GM21367 (cell line): ENCODE measurements at regions not wholly inside any gene's neighbourhood (a gene's known extent, or its start where the extent isn't known, plus 50 kb on each side); places are given as distances from the start of the nearest gene placed in this dataset.

ENCODE experiments used
- ATAC-seq: cut with Tn5 transposase; IDR thresholded peaks from one replicate; pipeline ENCODE4 v1.9.1; 2021; ENCODE audit not compliant: unreplicated experiment

- no peak for ATAC-seq
Measured at GRCh38 chr3:193754719-193755118, 161.7 kb downstream of the OPA1 start.

- ATAC-seq = no peak
Measured at GRCh38 chr3:193756536-193756935, 163.5 kb downstream of the OPA1 start.

- no peak for ATAC-seq
Measured at GRCh38 chr3:193757457-193757856, 164.4 kb downstream of the OPA1 start.

GRCh38 chr3:193761969-193762368 lies 169.0 kb downstream of the OPA1 start:
- no peak for ATAC-seq

GRCh38 chr3:193762657-193763056 lies 169.6 kb downstream of the OPA1 start:
- ATAC-seq = no peak

- ATAC-seq = no peak
Measured at GRCh38 chr3:193764959-193765358, 172.0 kb downstream of the OPA1 start.

- no peak for ATAC-seq
Measured at GRCh38 chr3:193767353-193768069, 174.5 kb downstream of the OPA1 start.

- no peak for ATAC-seq
Measured at GRCh38 chr3:193768070-193768394, 175.0 kb downstream of the OPA1 start.

GRCh38 chr3:193769437-193769836 lies 176.4 kb downstream of the OPA1 start:
- ATAC-seq = no peak

- ATAC-seq = no peak
Measured at GRCh38 chr3:193771011-193771652, 178.1 kb downstream of the OPA1 start.

GRCh38 chr3:193771653-193772421 lies 178.8 kb downstream of the OPA1 start:
- ATAC-seq = no peak

- ATAC-seq = no peak
Measured at GRCh38 chr3:193772422-193772763, 179.4 kb downstream of the OPA1 start.

- no peak for ATAC-seq
Measured at GRCh38 chr3:193773266-193774220, 180.5 kb downstream of the OPA1 start.

- ATAC-seq = no peak
Measured at GRCh38 chr3:193774272-193774915, 181.4 kb downstream of the OPA1 start.

GRCh38 chr3:193774916-193775285 lies 181.9 kb downstream of the OPA1 start:
- ATAC-seq = no peak

- no peak for ATAC-seq
Measured at GRCh38 chr3:193775421-193776077, 182.5 kb downstream of the OPA1 start.

- ATAC-seq = no peak
Measured at GRCh38 chr3:193776626-193777358, 183.8 kb downstream of the OPA1 start.

- no peak for ATAC-seq
Measured at GRCh38 chr3:193777524-193777923, 184.5 kb downstream of the OPA1 start.

GRCh38 chr3:193778676-193779075 lies 185.7 kb downstream of the OPA1 start:
- no peak for ATAC-seq
